WTC11 (cell line): ENCODE measurements at regions not wholly inside any gene's neighbourhood (a gene's known extent, or its start where the extent isn't known, plus 50 kb on each side); places are given as distances from the start of the nearest gene placed in this dataset.

Source experiments
- ATAC-seq: fragments of 200-7000 bp; cut with Tn5 transposase; 2 replicates; pipeline ENCODE4 v1.10.0; 2021; ENCODE audit warnings: mild to moderate bottlenecking, moderate library complexity
- CTCF ChIA-PET: fragments of 300-600 bp; sonication (Branson Sonifier 250); formaldehyde crosslinking; loops from one replicate; lab custom pipeline; 2021; ENCODE audit warnings: antibody characterized with exemption; lab: Charles Lee
- POLR2A ChIA-PET: fragments of 350-600 bp; sonication (Branson Sonifier 250); formaldehyde crosslinking; loops from one replicate; lab custom pipeline; 2021; ENCODE audit warnings: antibody characterized with exemption; lab: Charles Lee
- DNase-seq: peaks from one replicate; pipeline ENCODE4 v3.0.0; 2021; ENCODE audit warnings: low spot score
- H3K27ac Mint-ChIP-seq: 2 replicates; pipeline ENCODE4 v1.8.0; 2021; ENCODE audit warnings: mixed read lengths
- H3K27me3 Mint-ChIP-seq: 2 replicates; pipeline ENCODE4 v1.8.0; 2021; ENCODE audit warnings: low read depth, mild to moderate bottlenecking, moderate library complexity, mixed read lengths
- H3K36me3 Mint-ChIP-seq: 2 replicates; pipeline ENCODE4 v1.8.0; 2021; ENCODE audit warnings: mixed read lengths
- H3K4me1 Mint-ChIP-seq: 2 replicates; pipeline ENCODE4 v1.8.0; 2022; ENCODE audit warnings: mixed read lengths
- H3K4me3 Mint-ChIP-seq: 2 replicates; pipeline ENCODE4 v1.8.0; 2021; ENCODE audit warnings: mild to moderate bottlenecking, moderate library complexity, mixed read lengths
- H3K9me3 Mint-ChIP-seq: 2 replicates; pipeline ENCODE4 v1.8.0; 2021; ENCODE audit warnings: mixed read lengths
- ATF2 ChIP-seq: sonication (generic); formaldehyde crosslinking; IDR thresholded peaks from 2 replicates; pipeline ENCODE4 v1.8.1; 2022; ENCODE audit warnings: low read depth, missing genetic modification reagents, borderline replicate concordance
- ATF6 ChIP-seq: sonication (generic); formaldehyde crosslinking; IDR thresholded peaks from 2 replicates; pipeline ENCODE4 v1.8.1; 2023; ENCODE audit warnings: mild to moderate bottlenecking, missing genetic modification reagents
- CBFB ChIP-seq: sonication (generic); formaldehyde crosslinking; IDR thresholded peaks from 2 replicates; pipeline ENCODE4 v1.8.1; 2022; ENCODE audit warnings: mild to moderate bottlenecking, low read depth, missing genetic modification reagents
- CREM ChIP-seq: sonication (generic); formaldehyde crosslinking; IDR thresholded peaks from 2 replicates; pipeline ENCODE4 v1.8.1; 2022; ENCODE audit warnings: mild to moderate bottlenecking, missing genetic modification reagents, moderate library complexity
- EMX1 ChIP-seq: fragments of 250-450 bp; sonication (Bioruptor Pico); IDR thresholded peaks from 2 replicates; pipeline ENCODE4 v1.8.0; 2021; ENCODE audit warnings: mild to moderate bottlenecking
- GRHL2 ChIP-seq: fragments of 250-450 bp; sonication (Bioruptor Pico); IDR thresholded peaks from 2 replicates; pipeline ENCODE4 v1.8.0; 2022; ENCODE audit warnings: mild to moderate bottlenecking, moderate library complexity; ENCODE audit not compliant: insufficient replicate concordance, severe bottlenecking
- HMGXB4 ChIP-seq: sonication (generic); formaldehyde crosslinking; IDR thresholded peaks from 2 replicates; pipeline ENCODE4 v1.8.1; 2023; ENCODE audit warnings: mild to moderate bottlenecking, moderate library complexity, missing genetic modification reagents
- NFYB ChIP-seq: sonication (generic); formaldehyde crosslinking; conservative IDR thresholded peaks from 2 replicates; pipeline ENCODE4 v1.8.0; 2022; ENCODE audit warnings: low read depth, missing genetic modification reagents
- SMAD3 ChIP-seq: sonication (generic); formaldehyde crosslinking; IDR thresholded peaks from 2 replicates; pipeline ENCODE4 v1.8.0; 2022; ENCODE audit warnings: missing genetic modification reagents, mild to moderate bottlenecking, borderline replicate concordance
- SOX15 ChIP-seq: fragments of 250-450 bp; sonication (Bioruptor Pico); IDR thresholded peaks from 2 replicates; pipeline ENCODE4 v1.9.0; 2021; ENCODE audit warnings: mild to moderate bottlenecking
- ZNF396 ChIP-seq: fragments of 250-450 bp; sonication (Bioruptor Pico); IDR thresholded peaks from 2 replicates; pipeline ENCODE4 v1.8.0; 2021; ENCODE audit warnings: mild to moderate bottlenecking, moderate library complexity, borderline replicate concordance
- ZNF423 ChIP-seq: fragments of 250-450 bp; sonication (Bioruptor Pico); IDR thresholded peaks from 2 replicates; pipeline ENCODE4 v2.1.2; 2022; ENCODE audit warnings: mild to moderate bottlenecking, moderate library complexity
- ZNF512 ChIP-seq: sonication (generic); formaldehyde crosslinking; IDR thresholded peaks from 2 replicates; pipeline ENCODE4 v1.8.1; 2022; ENCODE audit warnings: missing genetic modification reagents, borderline replicate concordance
- ZNF532 ChIP-seq: fragments of 250-450 bp; sonication (Bioruptor Pico); IDR thresholded peaks from 2 replicates; pipeline ENCODE4 v1.9.0; 2021; ENCODE audit warnings: mild to moderate bottlenecking, borderline replicate concordance
- TF ChIP-seq, protein P1 (sequence below): sonication (generic); formaldehyde crosslinking; conservative IDR thresholded peaks from 2 replicates; pipeline ENCODE4 v1.8.1; 2023; ENCODE audit warnings: mild to moderate bottlenecking, low read depth, missing genetic modification reagents, moderate library complexity
- TF ChIP-seq, protein P2 (sequence below): fragments of 250-450 bp; sonication (Bioruptor Pico); IDR thresholded peaks from 2 replicates; pipeline ENCODE4 v2.1.2; 2022; ENCODE audit warnings: mild to moderate bottlenecking, moderate library complexity

DNA sequence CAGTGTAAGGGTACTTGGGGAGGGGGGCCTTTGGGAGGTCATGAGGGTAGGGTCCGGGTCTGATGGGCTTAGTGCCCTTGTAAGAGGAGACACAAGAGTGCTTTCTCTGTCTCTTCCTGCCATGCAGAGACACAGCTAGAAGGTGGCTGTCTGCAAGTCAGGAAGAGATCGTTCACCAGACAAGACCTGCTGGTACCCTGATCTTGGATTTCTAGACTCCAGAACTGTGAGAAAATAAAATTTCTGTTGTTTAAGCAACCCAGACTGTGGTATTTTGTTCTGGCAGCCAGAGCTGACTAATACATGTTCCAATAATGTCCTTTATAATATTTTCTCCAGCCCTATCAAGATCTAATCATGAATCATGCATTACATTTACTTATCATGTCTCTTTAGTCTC, 130.0 kb upstream of the VEPH1 start (continued):
- TF ChIP-seq, protein P1, sequence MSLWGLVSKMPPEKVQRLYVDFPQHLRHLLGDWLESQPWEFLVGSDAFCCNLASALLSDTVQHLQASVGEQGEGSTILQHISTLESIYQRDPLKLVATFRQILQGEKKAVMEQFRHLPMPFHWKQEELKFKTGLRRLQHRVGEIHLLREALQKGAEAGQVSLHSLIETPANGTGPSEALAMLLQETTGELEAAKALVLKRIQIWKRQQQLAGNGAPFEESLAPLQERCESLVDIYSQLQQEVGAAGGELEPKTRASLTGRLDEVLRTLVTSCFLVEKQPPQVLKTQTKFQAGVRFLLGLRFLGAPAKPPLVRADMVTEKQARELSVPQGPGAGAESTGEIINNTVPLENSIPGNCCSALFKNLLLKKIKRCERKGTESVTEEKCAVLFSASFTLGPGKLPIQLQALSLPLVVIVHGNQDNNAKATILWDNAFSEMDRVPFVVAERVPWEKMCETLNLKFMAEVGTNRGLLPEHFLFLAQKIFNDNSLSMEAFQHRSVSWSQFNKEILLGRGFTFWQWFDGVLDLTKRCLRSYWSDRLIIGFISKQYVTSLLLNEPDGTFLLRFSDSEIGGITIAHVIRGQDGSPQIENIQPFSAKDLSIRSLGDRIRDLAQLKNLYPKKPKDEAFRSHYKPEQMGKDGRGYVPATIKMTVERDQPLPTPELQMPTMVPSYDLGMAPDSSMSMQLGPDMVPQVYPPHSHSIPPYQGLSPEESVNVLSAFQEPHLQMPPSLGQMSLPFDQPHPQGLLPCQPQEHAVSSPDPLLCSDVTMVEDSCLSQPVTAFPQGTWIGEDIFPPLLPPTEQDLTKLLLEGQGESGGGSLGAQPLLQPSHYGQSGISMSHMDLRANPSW (CRISPR knock-in tag), result no peak

GRCh38 chr3:157632075-157632474, 128.9 kb upstream of the VEPH1 start:
- Mint-ChIP-seq H3K27me3 (no peaks in the 10 kb centered on the region), H3K36me3 (peaks cover 1% of the 10 kb centered on the region; the same call in 1 of the 2 replicates), H3K4me3 (no peak overlapping the region), H3K4me1 (peaks cover 3% of the 10 kb centered on the region; the same call in 1 of the 2 replicates), H3K27ac (no peak overlapping the region), H3K9me3 (peaks cover 10% of the 10 kb centered on the region)
- CTCF ChIA-PET, result interaction anchor here (1.2 kb wide), 1 partner anchor 26 kb away, joined by 3 read pairs; no protein-coding TSS in a partner anchor
- no peak for ATAC-seq
- POLR2A ChIA-PET, result no interaction called here
- DNase-seq, result no peak
- TF ChIP-seq ZNF396 (no peak), ZNF512 (CRISPR knock-in tag) (no peak), ATF6 (CRISPR knock-in tag) (no peak), SOX15 (CRISPR knock-in tag) (no peak), EMX1 (CRISPR knock-in tag) (no peak)

DNA sequence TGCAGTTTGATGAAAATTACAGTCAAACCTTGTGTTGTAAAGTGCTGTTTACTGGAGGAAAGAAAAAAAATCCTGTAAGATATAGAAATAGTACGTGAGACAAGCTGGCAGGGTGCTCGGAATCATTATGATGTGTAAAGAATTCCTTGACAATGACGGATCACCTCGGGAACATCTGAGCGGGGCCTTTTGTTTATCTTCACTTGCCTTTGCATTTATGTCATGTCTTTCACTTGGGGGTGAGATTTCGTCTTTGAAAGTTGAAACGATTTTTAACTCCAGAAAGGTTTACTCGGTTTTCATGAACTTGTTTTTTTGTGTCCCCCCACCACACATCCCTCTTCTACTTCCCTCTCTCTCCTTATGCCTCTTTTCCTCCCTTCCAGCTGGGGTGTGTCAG, 128.3 kb upstream of the VEPH1 start:
- ATAC-seq (no peak), DNase-seq (no peak)
- Mint-ChIP-seq H3K4me3 (no peak overlapping the region), H3K27ac (no peak overlapping the region), H3K9me3 (peaks cover 4% of the 10 kb centered on the region; the same call in 1 of the 2 replicates), H3K4me1 (peaks cover 3% of the 10 kb centered on the region; the same call in 1 of the 2 replicates), H3K36me3 (no peaks in the 10 kb centered on the region), H3K27me3 (no peaks in the 10 kb centered on the region)
- CTCF ChIA-PET, result interaction anchor here (1.2 kb wide), 1 partner anchor 25 kb away, joined by 3 read pairs; no protein-coding TSS in a partner anchor
- POLR2A ChIA-PET, result no interaction called here
- TF ChIP-seq ZNF423 (CRISPR knock-in tag) (no peak), SMAD3 (CRISPR knock-in tag) (no peak), HMGXB4 (no peak), ATF2 (no peak), CREM (CRISPR knock-in tag) (no peak), ZNF532 (no peak), GRHL2 (CRISPR knock-in tag) (no peak), NFYB (CRISPR knock-in tag) (no peak), CBFB (CRISPR knock-in tag) (no peak)
- TF ChIP-seq, protein P2, sequence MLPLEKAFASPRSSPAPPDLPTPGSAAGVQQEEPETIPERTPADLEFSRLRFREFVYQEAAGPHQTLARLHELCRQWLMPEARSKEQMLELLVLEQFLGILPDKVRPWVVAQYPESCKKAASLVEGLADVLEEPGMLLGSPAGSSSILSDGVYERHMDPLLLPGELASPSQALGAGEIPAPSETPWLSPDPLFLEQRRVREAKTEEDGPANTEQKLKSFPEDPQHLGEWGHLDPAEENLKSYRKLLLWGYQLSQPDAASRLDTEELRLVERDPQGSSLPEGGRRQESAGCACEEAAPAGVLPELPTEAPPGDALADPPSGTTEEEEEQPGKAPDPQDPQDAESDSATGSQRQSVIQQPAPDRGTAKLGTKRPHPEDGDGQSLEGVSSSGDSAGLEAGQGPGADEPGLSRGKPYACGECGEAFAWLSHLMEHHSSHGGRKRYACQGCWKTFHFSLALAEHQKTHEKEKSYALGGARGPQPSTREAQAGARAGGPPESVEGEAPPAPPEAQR (CRISPR knock-in tag), result no peak
